SK-N-SH (cell line): ENCODE measurements at regions not wholly inside any gene's neighbourhood (a gene's known extent, or its start where the extent isn't known, plus 50 kb on each side); places are given as distances from the start of the nearest gene placed in this dataset.

ENCODE experiments used
- CTCF ChIA-PET: fragments of 300-600, 350-600 bp; formaldehyde crosslinking; extraction: SDS; loops from one replicate; lab custom pipeline; 2021; lab: Yijun Ruan, JAX
- POLR2A ChIA-PET: fragments of 350-600 bp; sonication (Branson Sonifier 250); formaldehyde crosslinking; extraction: SDS; loops from one replicate; lab custom pipeline; 2020; ENCODE audit warnings: antibody characterized with exemption, inconsistent platforms; lab: Yijun Ruan, JAX
- DNase-seq: peaks from one replicate; pipeline ENCODE4 v3.0.0; 2012
- H2AFZ ChIP-seq: fragments of 200-600 bp; sonication (generic); 2 replicates; pipeline ENCODE4 v1.8.1; 2016; ENCODE audit warnings: antibody characterized with exemption, mild to moderate bottlenecking, low read depth
- H3F3A ChIP-seq: fragments of 200-600 bp; sonication (generic); replicated peaks from 2 replicates; pipeline ENCODE3; 2016; ENCODE audit warnings: antibody characterized with exemption, mild to moderate bottlenecking; ENCODE audit not compliant: insufficient read depth
- H3K27ac ChIP-seq, 2 experiments: fragments of 200-500 bp in 1 of 2; fragments of 200-600 bp in 1 of 2; sonication (Bioruptor generic) in 1 of 2; sonication (generic), shearing (Covaris generic) in 1 of 2; 2 replicates each; pipeline versions ENCODE4 v1.5.1 to v1.6.1; 2014 to 2016; ENCODE audit warnings: low read depth in 2 of 2, inconsistent platforms in 1 of 2, low read length in 1 of 2, mild to moderate bottlenecking in 1 of 2, mixed read lengths in 1 of 2
- H3K27me3 ChIP-seq: fragments of 200-600 bp; sonication (generic), shearing (Covaris generic); 2 replicates; pipeline ENCODE4 v1.6.1; 2016; ENCODE audit warnings: mixed run types; ENCODE audit not compliant: insufficient read depth
- H3K36me3 ChIP-seq, 2 experiments: fragments of 200-500 bp in 1 of 2; fragments of 200-600 bp in 1 of 2; sonication (Bioruptor generic) in 1 of 2; sonication (generic) in 1 of 2; replicated peaks in 1 of 2; 2 replicates each; pipeline versions ENCODE3 to v1.5.1; 2014 to 2016; ENCODE audit warnings: low read length in 1 of 2, mild to moderate bottlenecking in 1 of 2; ENCODE audit not compliant: insufficient read depth in 2 of 2, control insufficient read depth in 1 of 2
- H3K4me1 ChIP-seq, 2 experiments: fragments of 200-500 bp in 1 of 2; fragments of 200-600 bp in 1 of 2; sonication (Bioruptor generic) in 1 of 2; sonication (generic), shearing (Covaris generic) in 1 of 2; 2 replicates each; pipeline versions ENCODE4 v1.5.1 to v1.6.1; 2014 to 2016; ENCODE audit warnings: low read depth in 1 of 2, low read length in 1 of 2, mixed run types in 1 of 2; ENCODE audit not compliant: insufficient read depth in 2 of 2, control insufficient read depth in 1 of 2
- H3K4me2 ChIP-seq: fragments of 200-600 bp; sonication (generic), shearing (Covaris generic); 2 replicates; pipeline ENCODE4 v1.6.1; 2017; ENCODE audit warnings: mixed run types
- H3K4me3 ChIP-seq, 2 experiments: fragments of 200-500 bp in 1 of 2; fragments of 200-600 bp in 1 of 2; sonication (Bioruptor generic) in 1 of 2; sonication (generic), shearing (Covaris generic) in 1 of 2; 2 replicates each; pipeline versions ENCODE4 v1.5.1 to v1.8.1; 2014 to 2016; ENCODE audit warnings: low read depth in 2 of 2, inconsistent platforms in 1 of 2, low read length in 1 of 2, mild to moderate bottlenecking in 1 of 2, mixed read lengths in 1 of 2, moderate library complexity in 1 of 2
- H3K79me2 ChIP-seq: fragments of 200-600 bp; sonication (generic); 2 replicates; pipeline ENCODE4 v1.8.1; 2017; ENCODE audit warnings: mild to moderate bottlenecking; ENCODE audit not compliant: insufficient read depth
- H3K9ac ChIP-seq: fragments of 200-600 bp; sonication (generic); 2 replicates; pipeline ENCODE4 v1.6.1; 2017; ENCODE audit warnings: mixed run types
- H3K9me2 ChIP-seq: fragments of 200-600 bp; sonication (generic); 2 replicates; pipeline ENCODE4 v1.6.1; 2017; ENCODE audit warnings: mixed run types
- H3K9me3 ChIP-seq: fragments of 200-600 bp; sonication (generic); 2 replicates; pipeline ENCODE4 v1.6.1; 2017; ENCODE audit warnings: mixed run types, mild to moderate bottlenecking, moderate library complexity
- H4K20me1 ChIP-seq: fragments of 200-600 bp; sonication (generic); 2 replicates; pipeline ENCODE4 v1.6.1; 2017; ENCODE audit warnings: mild to moderate bottlenecking, mixed run types; ENCODE audit not compliant: insufficient read depth
- ELF1 ChIP-seq: IDR thresholded peaks from 2 replicates; pipeline ENCODE4 v1.4.0; 2012
- FOSL2 ChIP-seq: IDR thresholded peaks from 2 replicates; pipeline ENCODE4 v1.4.0; 2012; ENCODE audit warnings: low read depth, mild to moderate bottlenecking, moderate library complexity, borderline replicate concordance
- FOXM1 ChIP-seq: IDR thresholded peaks from 2 replicates; pipeline ENCODE4 v1.4.0; 2012; ENCODE audit warnings: low read depth, mild to moderate bottlenecking
- GABPA ChIP-seq: IDR thresholded peaks from 2 replicates; pipeline ENCODE4 v1.4.0; 2012; ENCODE audit warnings: low read depth, mild to moderate bottlenecking
- MEF2A ChIP-seq: IDR thresholded peaks from 2 replicates; pipeline ENCODE4 v1.4.0; 2012; ENCODE audit warnings: low read depth, borderline replicate concordance
- MXI1 ChIP-seq: IDR thresholded peaks from 2 replicates; pipeline ENCODE4 v1.6.1; 2012; ENCODE audit warnings: mild to moderate bottlenecking, low read depth, low read length, improper control_type of control experiment
- NRF1 ChIP-seq: IDR thresholded peaks from 2 replicates; pipeline ENCODE4 v1.6.1; 2012; ENCODE audit warnings: low read depth, mild to moderate bottlenecking, low read length
- POLR2AphosphoS5 ChIP-seq: IDR thresholded peaks from 2 replicates; pipeline ENCODE4 v1.6.1; 2012; ENCODE audit warnings: low read depth, low read length
- RAD21 ChIP-seq: IDR thresholded peaks from 2 replicates; pipeline ENCODE4 v1.6.1; 2012; ENCODE audit warnings: mild to moderate bottlenecking, low read length
- RFX5 ChIP-seq: IDR thresholded peaks from 2 replicates; pipeline ENCODE4 v1.6.1; 2012; ENCODE audit warnings: mild to moderate bottlenecking, improper control_type of control experiment, low read length
- RXRA ChIP-seq: IDR thresholded peaks from 2 replicates; pipeline ENCODE4 v1.4.0; 2012; ENCODE audit warnings: low read depth, mild to moderate bottlenecking, borderline replicate concordance
- SIN3A ChIP-seq: IDR thresholded peaks from 2 replicates; pipeline ENCODE4 v1.6.1; 2012; ENCODE audit warnings: low read depth, mild to moderate bottlenecking, low read length, moderate library complexity, borderline replicate concordance
- SMC3 ChIP-seq: IDR thresholded peaks from 2 replicates; pipeline ENCODE4 v1.6.1; 2012; ENCODE audit warnings: low read depth, low read length, improper control_type of control experiment
- YY1 ChIP-seq: IDR thresholded peaks from 2 replicates; pipeline ENCODE4 v1.4.0; 2012; ENCODE audit warnings: low read depth, mild to moderate bottlenecking
- WGBS: methylation state at CpG from one replicate; pipeline ENCODE4 v1.1.6; 2017; ENCODE audit warnings: low lambda C conversion rate; 5-methylcytosine and 5-hydroxymethylcytosine counted together
- TF ChIP-seq, protein P1 (sequence below): IDR thresholded peaks from 2 replicates; pipeline ENCODE4; 2012
- TF ChIP-seq, protein P2 (sequence below): fragments of 150-350 bp; IDR thresholded peaks from 2 replicates; pipeline ENCODE4 v1.6.1; 2017; ENCODE audit warnings: antibody characterized with exemption, low read length, low read depth, borderline replicate concordance
- TF ChIP-seq, protein P3 (sequence below): IDR thresholded peaks from 2 replicates; pipeline ENCODE4 v1.4.0; 2012; ENCODE audit warnings: low read depth

DNA sequence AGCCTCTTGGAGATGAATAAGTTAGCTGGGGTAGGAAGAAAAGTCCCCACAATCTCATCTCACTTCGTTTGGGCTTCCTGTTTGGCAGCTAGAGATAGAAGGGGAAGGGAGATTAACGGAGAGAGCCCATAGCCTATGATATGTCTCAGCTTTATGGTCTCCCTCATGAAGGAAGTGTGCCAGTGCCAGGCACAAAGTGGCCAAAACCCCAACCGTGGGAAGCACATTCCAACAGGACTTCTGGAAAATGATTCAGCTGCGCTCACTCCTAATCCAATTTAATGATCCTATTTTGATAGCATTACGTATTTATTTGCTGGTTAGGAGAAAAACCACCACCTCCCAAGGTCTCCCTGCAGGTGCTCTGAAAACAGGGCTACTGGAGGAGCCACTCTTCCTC is 303.1 kb upstream of the CLINT1 start:
- Histone ChIP-seq H3K79me2 (no peaks in the 10 kb centered on the region), H3K4me2 (no peak overlapping the region), H4K20me1 (no peaks in the 10 kb centered on the region), H3K36me3 (no peaks in the 10 kb centered on the region), H3K9ac (no peak overlapping the region), H3K27me3 (no peaks in the 10 kb centered on the region), H3K4me3 (no peak overlapping the region), H3F3A (no peaks in the 10 kb centered on the region), H3K9me3 (no peaks in the 10 kb centered on the region), H3K4me1 (peaks cover 0 to 17% of the 10 kb centered on the region in 2 experiments; a peak in 2 of 4 replicates), H2AFZ (no peak overlapping the region), H3K9me2 (no peaks in the 10 kb centered on the region), H3K27ac (no peak overlapping the region)
- TF ChIP-seq SMC3: no peak
- TF ChIP-seq FOSL2: no peak
- no peak for TF ChIP-seq YY1
- no peak for TF ChIP-seq MXI1
- TF ChIP-seq, protein P1, sequence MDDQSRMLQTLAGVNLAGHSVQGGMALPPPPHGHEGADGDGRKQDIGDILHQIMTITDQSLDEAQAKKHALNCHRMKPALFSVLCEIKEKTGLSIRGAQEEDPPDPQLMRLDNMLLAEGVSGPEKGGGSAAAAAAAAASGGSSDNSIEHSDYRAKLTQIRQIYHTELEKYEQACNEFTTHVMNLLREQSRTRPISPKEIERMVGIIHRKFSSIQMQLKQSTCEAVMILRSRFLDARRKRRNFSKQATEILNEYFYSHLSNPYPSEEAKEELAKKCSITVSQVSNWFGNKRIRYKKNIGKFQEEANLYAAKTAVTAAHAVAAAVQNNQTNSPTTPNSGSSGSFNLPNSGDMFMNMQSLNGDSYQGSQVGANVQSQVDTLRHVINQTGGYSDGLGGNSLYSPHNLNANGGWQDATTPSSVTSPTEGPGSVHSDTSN: no peak
- no peak for TF ChIP-seq RFX5
- TF ChIP-seq POLR2AphosphoS5: no peak
- TF ChIP-seq ELF1: no peak
- no peak for TF ChIP-seq RAD21
- TF ChIP-seq, protein P2, sequence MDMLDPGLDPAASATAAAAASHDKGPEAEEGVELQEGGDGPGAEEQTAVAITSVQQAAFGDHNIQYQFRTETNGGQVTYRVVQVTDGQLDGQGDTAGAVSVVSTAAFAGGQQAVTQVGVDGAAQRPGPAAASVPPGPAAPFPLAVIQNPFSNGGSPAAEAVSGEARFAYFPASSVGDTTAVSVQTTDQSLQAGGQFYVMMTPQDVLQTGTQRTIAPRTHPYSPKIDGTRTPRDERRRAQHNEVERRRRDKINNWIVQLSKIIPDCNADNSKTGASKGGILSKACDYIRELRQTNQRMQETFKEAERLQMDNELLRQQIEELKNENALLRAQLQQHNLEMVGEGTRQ: no peak
- TF ChIP-seq, protein P3, sequence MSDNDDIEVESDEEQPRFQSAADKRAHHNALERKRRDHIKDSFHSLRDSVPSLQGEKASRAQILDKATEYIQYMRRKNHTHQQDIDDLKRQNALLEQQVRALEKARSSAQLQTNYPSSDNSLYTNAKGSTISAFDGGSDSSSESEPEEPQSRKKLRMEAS: no peak
- TF ChIP-seq NRF1: no peak
- DNase-seq: no peak
- POLR2A ChIA-PET: no interaction called here
- 29% methylated on average over 5 of the region's 5 CpGs for WGBS
- CTCF ChIA-PET: interaction anchor here (0.9 to 3.8 kb wide), 4 partner anchors 13 to 945 kb away, joined by 3 to 17 read pairs (median 8); no protein-coding TSS in a partner anchor

DNA sequence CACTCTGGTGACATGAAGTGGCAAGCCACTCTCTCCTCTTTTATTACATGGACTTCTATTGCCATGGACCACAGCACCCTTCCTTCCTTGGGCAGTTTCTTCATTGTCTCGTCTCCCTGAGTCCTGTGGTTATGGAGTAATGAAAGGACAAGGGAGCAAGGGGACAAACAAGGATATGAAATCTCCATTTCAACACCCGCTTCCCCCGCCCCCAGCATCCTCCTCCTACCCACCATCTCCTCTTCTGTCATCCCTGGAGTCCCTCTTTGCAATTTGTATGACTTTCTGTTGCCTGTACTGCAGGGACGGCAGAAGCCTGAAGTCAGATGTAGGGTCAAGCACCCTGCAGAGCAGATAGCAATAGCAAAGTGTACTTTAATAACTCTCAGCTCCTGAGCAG is 300.7 kb upstream of the CLINT1 start:
- H2AFZ ChIP-seq: no peak overlapping the region

More for the DNA sequence above, 300.7 kb upstream of the CLINT1 start:
- Histone ChIP-seq H3K4me2 (no peak overlapping the region), H3K4me3 (no peak overlapping the region), H3K27me3 (no peaks in the 10 kb centered on the region), H3K9me2 (no peaks in the 10 kb centered on the region), H3K36me3 (no peaks in the 10 kb centered on the region), H3K9ac (no peak overlapping the region), H3K4me1 (peaks cover 0 to 10% of the 10 kb centered on the region in 2 experiments; a peak in 2 of 4 replicates), H3K27ac (no peak overlapping the region), H3K79me2 (no peaks in the 10 kb centered on the region), H4K20me1 (no peaks in the 10 kb centered on the region), H3F3A (no peaks in the 10 kb centered on the region), H3K9me3 (no peaks in the 10 kb centered on the region)
- ChIA-PET POLR2A (no interaction called here), CTCF (interaction anchor here (1.0 kb wide), 1 partner anchor 15 kb away, joined by 3 read pairs; no protein-coding TSS in a partner anchor)
- WGBS: 58% methylated on average over 4 of the region's 4 CpGs
- DNase-seq: no peak
- no peak for TF ChIP-seq FOXM1
- TF ChIP-seq, protein P2: no peak
- no peak for TF ChIP-seq MEF2A
- TF ChIP-seq RXRA: no peak
- no peak for TF ChIP-seq YY1
- no peak for TF ChIP-seq GABPA
- TF ChIP-seq RFX5: no peak
- no peak for TF ChIP-seq POLR2AphosphoS5
- TF ChIP-seq SIN3A: no peak
